Right renal cortex interstitium (tissue), 3 donors: ENCODE measurements at regions not wholly inside any gene's neighbourhood (a gene's known extent, or its start where the extent isn't known, plus 50 kb on each side); places are given as distances from the start of the nearest gene placed in this dataset.
A peak's percentile ranks its signal among the peaks of the same experiment; 100 is the strongest.
"Not testable (repeated sequence)": the region's sequence is repeated elsewhere in the genome, so short reads cannot be mapped to it uniquely, and the experiment has no call there.

ENCODE experiments used
- DNase-seq, 3 donors: peaks; one replicate each; pipeline ENCODE4 v3.0.0-alpha.2; 2013; ENCODE audit warnings: low read depth in 3 of 3, low spot score in 2 of 3

DNA sequence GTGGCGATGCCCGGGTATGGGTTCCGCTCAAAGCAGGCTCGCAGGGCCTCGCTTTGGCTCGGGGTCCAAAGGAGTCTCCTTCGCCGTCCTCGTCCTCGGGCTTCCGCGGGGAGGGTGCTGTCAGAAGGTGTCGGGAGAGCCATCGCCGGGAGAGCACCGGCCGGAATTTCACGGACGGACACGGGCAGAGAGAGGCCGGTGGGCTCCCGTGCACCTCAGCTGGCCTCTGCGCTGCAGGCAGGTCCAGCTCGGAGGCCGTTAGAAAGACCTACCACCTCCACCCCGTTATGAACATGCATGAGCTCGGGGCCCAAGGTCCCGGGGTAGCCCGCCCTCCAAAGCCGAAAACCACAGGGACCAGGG lies 1846.0 kb upstream of the DEFB115 start:
- not testable (repeated sequence) for DNase-seq

DNA sequence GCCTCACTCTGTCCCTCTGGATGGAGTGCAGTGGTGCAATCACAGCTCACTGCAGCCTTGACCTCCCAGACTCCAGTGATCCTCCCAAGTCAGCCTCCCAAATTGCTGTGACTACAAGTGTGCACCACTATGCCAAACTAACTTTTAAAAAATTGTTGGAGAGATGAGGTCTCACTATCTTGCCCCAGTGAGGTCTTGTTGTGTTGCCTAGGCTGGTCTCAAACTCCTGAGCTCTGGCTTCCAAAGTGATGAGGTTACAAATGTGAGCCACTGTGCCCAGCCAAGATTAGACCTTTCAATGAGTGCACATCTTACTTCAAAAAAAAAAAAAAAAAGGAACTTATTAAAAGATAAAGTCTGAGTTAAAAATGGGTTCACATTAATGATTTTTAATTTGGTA lies 1838.1 kb upstream of the DEFB115 start:
- no peak for DNase-seq

DNA sequence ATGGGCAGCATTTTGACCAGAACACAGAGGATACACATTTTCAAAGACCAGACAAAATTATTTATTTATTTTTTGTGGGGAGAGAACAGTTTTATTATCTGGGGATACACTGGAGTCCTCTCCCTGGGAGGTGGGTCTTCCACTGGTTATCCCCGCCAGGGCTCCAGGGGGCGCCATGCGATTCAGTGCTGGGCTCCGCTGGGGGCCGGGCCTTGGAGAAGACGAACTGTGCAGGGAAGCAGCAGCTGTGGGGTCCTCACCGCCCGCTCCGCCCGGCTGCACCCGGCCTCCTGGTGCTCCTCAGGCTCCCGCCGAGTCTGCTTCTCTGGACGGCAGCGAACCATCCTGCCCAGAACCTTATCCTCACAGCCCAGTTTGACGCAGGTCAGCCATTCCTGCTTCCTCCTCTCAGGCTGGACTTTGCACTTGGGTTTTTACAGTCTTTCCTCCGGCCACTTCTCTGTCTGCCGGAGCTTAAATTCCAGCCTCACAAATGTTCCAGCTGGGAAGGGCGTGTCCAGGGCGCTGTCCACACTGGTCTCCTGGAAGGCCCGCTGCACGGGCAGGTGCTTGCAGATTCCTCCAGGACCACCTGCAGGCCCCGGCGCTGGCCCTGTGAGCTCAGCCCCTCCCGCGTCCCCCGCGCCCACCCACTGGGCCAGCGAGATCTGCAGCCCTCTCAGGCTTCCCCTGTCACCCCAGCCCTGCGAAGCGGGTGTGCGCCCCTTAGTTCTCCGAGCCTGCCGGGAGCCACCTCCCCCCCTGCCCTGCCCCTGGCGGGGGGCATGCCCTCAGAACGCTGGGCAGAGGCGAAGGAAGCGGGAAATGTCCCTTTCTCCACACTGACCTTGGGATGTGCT lies 1830.0 kb upstream of the DEFB115 start:
- DNase-seq, result no peak

DNA sequence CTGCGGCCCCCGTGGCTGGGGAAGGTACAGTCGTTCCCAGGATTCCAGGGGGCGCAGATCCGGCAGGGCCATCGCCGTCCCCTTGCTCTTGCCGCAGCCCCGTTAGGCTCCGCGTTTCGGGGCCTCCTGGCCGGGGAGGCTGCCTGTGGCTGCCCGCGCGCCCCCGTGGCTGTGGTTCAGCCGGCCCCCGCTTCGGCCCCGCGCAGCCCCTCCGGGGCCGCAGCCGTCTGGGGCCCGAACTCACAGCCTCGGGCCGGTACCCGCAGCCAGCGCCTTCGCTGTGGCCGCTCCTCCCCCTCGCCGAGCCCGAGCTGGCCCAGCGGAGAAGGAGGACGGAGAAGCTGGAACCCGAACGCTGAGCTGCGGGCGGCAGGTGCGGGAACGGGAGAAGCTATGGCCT lies 1826.9 kb upstream of the DEFB115 start:
- DNase-seq, result no peak

DNA sequence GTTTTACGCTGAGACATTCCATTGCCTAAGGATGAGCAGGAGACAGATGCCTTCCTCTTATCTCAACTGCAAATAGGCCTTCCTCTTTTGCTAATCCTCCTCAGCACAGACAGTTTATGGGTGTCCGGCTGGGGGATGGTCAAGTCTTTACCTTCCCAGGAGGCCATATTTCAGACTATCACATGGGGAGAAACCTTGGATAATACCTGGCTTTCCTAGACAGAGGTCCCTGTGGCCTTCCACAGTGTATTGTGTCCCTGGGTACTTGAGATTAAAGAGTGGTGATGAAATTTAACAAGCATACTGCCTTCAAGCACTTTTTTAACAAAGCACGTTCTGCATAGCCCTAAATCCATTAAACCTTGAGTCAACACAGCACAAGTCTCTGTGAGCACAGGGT lies 1816.7 kb upstream of the DEFB115 start:
- not testable (repeated sequence) for DNase-seq

DNA sequence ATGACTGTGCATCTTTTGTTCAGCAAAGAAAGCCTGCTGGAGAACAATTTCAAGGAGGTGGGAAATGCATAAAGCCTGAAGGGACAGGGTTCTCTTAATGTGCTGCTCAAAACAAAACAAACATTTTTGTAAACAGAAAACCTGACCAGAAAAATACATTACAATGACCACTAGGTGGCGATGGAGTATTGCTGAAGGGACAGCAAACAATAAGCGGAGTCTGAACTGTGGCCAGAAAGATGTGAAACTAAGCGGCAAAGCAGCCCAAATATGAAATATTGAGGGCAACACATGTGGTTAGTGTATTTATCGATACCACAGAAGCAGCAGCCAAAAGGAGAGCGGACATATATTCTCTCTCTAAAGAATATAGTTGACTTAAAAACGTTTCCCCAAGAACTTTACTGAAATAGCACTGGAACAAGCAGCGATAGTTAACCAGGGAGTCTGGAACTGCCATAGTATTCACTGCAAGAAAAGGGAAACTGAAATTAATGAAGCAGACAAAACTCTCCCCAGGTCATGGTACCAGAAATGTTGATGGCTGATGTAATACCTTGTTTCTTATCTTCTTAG lies 1814.2 kb upstream of the DEFB115 start:
- DNase-seq, result not testable (repeated sequence)

DNA sequence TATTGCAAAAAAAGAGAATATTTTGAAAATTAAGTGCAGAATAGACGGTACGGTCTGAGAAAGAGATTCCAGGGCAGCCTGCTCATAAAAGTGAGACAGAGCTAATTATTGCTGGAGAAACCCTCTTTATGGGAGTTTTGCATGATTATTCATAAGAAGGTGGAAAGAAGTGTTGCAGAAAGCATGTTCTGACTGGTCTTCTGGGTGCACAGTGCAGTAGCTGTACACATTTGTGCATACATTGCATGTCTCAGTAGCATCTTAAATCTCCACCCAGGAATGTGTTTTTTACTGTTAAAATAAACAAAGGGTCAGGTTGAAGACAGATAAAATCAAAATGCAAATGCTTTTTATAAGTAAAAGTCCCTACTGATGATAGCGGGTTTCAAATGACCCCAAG lies 1813.6 kb upstream of the DEFB115 start:
- no peak for DNase-seq

DNA sequence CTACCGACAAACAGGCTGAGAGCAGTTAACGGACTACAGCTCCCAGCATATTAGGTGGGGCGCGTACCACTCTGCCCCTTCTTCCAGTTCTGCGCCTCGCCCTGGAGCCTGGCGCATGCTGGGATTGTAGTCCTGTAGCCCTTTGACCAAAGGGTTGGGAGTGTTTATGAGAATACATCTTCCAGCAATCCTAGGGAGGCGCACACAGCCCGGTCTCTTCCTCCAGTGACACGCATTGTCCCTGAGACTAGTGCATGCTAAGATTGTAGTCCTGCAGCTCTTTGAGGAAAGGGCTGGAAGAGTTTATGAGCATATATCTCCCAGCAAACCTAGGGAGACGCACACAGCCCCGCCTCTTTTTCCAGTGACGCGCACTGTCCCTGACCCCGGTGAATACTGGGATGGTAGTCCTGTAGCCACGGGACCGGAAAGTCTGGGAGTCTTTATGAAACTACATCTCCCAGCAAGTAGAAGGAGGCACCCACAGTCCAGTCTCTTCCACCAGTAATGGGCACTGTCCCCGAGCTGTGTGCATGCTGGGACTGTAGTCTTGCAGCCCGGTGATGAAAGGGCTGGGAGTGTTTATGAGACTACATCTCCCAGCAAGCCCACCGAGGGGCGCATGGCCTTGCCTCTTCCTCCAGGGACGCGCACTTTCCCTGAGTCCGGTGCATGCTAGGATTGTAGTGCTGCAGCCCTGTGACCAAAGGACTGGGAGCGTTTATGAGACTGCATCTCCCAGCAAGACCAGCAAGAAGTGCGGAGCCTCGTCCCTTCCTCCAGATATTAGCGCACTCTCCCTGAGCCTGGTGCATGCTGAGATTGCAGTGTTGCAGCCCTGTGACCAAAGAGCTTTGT lies 1812.2 kb upstream of the DEFB115 start:
- peak in 1 of 3 donors; percentile 73 for DNase-seq

DNA sequence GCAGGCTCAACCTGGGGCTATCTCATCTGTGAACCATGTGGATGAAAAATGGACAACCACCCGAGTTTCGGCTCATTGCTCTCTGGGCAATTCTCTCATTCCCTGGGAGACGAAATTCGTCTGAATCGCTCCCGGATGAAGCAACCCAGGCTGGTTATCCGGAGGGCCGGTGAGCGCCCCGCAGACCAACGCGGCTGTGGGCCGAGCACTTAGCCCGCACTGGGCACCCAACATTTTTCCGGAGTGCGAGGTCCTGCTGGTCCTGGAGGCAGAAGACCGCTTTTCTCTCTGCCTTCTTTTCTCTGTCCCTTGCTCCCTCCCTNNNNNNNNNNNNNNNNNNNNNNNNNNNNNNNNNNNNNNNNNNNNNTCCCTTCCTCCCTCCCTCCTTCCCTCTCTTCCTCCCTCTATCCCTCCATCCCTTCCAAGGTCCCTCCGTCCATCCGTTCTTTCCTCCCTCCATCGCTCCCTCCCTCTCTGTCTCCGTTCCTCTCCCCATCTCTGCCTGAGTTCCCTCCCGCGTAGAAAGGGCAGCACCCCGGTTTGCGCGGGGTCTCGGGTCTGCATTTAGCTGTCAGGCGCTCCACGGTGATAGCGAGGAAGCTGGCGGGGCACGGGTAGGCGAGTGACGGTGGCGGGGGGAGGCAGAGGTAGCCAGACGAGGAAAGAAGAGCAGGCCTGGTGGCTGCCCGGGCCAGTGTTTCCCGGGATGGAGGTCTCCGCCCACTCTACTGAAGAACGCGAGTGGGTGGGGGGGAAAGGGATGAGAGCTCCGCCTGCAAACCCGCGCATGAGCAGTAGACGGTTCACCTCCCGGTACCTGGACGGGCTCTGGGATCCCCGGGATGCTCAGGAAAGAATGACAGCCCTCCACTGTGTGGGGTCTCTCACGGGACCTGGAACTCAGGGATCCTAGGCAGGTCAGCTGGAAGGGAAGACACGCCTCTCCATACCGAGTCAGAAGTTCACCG lies 1809.7 kb upstream of the DEFB115 start:
- not testable (repeated sequence) for DNase-seq

DNA sequence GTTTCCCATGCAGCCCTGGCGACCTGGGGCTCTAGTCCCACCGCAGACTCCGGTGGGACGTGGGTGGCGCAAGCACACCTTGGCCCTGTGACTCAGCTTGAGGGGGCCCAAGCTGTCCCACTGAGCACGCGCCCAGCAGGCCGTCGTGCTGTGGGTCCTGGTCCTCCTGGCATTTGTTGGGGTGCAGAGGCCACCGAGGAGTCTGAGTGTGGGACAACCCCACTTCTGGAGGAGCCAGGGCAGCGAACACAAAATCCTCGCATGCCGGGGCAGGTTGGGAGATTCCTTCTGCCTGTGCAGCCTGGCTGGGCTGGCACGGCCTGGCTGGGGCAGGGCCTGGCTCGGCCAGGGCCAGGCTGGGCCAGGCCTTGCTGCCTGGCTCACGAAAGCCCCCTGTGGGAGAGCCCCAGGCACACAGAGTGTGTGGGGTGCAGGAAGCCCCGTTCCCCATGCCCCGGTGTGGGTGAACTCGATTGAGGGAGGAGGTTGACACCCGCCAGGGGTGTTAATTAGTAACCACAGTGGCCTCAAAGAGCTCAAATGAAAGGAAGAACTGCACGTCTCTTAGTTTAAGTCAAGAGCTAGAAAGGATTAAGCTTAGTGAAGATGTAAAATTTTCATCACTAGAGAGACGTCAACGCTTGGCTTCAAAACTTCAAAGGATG lies 1808.5 kb upstream of the DEFB115 start:
- DNase-seq, result no peak

DNA sequence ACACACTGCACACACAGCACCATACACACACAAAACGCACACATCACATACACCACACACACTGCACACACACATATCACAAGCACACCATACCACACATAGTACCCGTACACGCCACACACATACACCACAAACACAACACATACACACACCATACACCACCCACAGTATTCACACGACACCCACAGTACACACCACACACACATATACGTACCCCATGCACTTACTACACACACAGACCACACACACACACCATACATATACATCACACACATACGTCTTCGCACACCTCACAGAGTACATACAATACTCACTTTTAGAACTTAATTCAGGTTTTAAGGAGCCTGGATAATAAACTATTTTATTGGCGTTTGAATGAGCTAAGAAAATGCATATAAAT lies 1805.3 kb upstream of the DEFB115 start:
- DNase-seq, result no peak

DNA sequence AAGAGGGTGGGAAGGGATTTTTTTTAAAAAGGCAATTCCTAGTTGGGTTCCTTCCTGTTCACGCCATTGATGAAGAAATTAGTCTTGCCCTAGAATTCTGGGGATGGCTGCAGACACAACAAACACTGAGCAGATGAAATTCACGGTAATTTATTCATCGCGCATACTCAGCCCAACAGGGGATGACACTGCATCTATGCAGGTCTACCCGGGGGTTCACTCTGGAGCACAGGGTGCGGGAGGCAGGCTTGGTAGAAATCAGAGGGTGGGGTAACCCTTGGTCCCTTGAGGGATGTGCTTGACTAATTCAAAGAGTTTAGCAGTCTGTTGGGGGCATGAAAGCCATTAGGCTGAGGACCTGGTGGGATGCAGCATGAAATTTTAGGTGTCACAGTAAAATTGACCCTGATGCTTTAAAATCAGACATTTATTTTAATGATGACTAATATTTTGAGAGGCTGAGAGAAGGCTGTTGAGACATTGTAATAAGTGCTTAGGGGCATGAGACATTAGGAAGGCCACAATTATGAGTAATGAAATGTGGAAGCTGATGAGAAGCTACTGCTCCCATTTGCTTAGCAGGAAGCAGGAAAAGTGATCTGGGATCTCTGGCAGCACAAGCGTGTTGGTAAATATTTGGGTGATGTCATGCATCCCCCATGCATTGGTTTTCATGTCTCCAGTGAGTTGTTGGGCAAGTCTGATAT lies 1800.3 kb upstream of the DEFB115 start:
- DNase-seq, result not testable (repeated sequence)

DNA sequence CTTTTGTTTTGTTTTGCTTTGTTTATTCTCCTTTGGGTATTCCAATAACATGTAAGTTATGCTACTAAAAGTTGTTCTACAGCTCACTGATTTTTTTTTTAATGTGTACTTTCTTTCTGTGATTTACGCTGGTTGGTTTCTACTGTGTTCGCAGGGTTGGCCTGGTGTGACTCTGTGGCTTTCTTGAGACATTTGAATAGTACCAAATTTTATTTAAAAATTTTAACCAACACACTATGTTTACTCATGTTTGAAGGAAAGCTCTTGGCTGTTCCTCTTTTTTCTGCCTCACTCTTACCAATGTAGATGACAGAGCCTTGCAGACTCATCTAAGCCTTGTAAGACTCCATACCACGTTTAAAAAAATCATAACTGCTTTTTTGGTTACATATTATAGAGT lies 1784.9 kb upstream of the DEFB115 start:
- DNase-seq, result no peak

DNA sequence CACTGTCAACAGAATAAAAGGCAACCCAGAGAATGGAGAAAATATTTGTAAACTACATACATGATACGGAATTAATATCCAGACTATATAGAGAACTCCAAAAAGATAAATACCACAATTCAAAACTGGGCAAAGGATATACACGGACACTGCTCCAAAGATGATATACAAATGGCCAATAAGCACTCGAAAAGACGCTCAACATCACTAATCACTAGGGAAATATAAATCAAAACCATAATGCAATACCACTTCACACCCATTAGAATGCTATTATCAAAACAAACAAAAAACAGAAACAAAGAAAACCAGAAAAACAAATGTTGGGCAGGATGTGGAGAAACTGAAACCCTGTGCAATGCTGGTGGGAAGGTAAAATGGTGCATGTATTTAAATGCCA lies 1764.6 kb upstream of the DEFB115 start:
- DNase-seq, result not testable (repeated sequence)

DNA sequence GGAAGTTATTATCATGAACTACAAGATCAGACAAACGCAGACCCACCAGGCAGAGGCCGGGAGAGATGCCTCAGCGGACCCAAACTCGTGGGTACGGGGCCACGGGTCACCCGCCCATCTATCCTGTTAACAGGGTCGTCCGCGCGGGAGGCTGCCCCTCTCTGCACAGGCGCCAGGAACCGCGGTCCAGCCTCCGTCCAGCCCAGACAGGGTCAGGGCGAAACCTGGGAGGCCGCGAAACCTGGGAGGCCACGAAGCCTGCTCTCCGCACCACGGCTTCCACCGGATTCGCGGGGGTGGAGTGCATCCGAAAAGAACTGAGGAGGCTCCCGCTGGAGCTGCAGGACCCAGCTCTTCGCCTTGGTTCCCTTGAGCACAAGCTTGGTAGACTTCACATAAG lies 1760.7 kb upstream of the DEFB115 start:
- not testable (repeated sequence) for DNase-seq

DNA sequence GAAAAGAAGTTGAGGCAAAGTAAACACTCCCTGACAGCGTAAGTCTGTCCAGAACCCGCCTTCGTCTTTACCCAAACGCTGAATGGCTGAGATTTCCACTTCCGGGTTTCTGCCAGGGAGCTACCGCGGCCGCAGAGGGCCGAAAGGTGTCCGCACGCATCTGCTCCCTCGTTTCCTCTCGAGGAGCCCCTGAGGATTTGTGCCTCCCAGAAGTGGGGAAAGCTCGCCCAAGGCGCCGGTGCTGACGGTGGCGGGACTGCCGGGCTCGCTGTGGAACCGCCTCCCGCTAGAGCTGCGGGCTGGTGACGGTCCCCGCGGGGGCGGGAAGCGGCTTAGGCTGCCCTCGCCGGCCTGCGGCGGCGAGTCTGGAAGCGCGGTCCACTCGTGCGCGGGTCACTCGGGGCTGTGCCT lies 1760.2 kb upstream of the DEFB115 start:
- DNase-seq, result peak in 2 of 3 donors; percentile 4 to 45

DNA sequence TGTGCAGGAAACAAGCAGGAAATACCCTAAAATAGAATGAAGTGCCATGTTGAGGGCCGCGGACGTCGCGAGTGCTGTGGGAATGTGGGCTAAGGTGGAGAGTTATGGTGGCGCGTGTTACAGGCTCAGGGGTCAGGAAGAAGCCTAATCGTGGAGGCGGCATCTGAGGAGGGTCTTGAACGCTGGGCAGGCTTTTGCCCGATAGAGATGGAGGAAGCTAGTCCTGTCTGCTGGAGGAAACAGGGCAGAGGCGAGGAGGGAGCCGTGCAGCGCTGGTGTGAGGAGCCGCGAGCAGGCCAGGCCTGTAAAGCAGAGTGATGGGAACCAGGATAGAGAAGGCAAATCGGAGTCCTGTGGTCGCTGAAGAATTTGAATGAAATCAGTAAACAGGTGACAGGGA lies 1759.8 kb upstream of the DEFB115 start:
- not testable (repeated sequence) for DNase-seq

DNA sequence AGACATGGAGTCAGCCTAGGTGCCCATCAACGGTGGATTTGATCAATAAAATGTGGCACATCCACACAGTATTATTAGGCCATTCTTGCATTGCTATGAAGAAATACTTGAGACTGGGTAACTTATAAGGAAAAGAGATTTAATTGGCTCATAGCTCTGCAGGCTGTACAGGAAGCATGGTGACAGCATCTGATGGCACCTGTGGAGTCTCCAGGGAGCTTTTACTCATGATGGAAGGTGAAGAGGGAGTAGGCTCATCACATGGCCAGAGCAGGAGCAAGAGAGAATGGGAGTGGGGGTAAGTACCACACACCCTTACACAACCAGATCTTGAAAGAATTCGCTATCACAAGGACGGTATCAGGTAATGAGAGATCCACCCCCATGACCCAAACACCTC lies 1756.7 kb upstream of the DEFB115 start:
- DNase-seq, result not testable (repeated sequence)

DNA sequence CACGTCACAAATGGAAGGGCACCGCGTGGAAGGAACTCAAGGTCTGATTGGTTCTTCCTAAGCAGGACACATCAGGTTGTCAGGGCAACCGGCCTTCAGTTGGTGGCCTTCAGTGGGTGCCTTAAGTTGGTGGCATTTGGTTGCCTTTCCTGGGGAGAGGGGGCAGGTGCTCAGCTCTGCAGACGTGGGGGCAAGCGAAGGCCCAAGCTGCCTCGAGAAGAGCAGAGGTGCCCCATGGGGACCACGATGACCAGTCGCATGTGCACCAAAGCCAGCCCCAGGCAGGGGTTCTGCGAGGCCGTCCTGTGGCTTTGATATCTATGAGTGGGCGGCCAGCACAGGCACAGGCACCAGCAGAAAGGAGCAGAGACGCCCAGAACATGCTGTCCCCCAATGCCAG lies 1742.8 kb upstream of the DEFB115 start:
- DNase-seq, result not testable (repeated sequence)
